Keratinocyte (primary cell): ENCODE measurements at regions not wholly inside any gene's neighbourhood (a gene's known extent, or its start where the extent isn't known, plus 50 kb on each side); places are given as distances from the start of the nearest gene placed in this dataset.

Experiments
- CTCF ChIP-seq, 3 experiments: IDR thresholded peaks in 1 of 3; conservative IDR thresholded peaks in 1 of 3; optimal IDR thresholded peaks in 1 of 3; 2 replicates in 2 of 3; 3 replicates in 1 of 3; pipeline versions ENCODE3 to v1.5.1; 2011; ENCODE audit warnings: low read length in 3 of 3, mild to moderate bottlenecking in 3 of 3, moderate library complexity in 2 of 3, control low read depth in 1 of 3, inconsistent platforms in 1 of 3; ENCODE audit not compliant: insufficient read depth in 2 of 3; ENCODE audit errors: extremely low read depth in 1 of 3
- EZH2 ChIP-seq: IDR thresholded peaks from one replicate; pipeline ENCODE4 v1.6.1; 2012; ENCODE audit warnings: inconsistent platforms, mild to moderate bottlenecking, low read length, moderate library complexity

GRCh38 chr6:2435323-2435722 lies 189.9 kb upstream of the GMDS start:
- TF ChIP-seq EZH2 (no peak), CTCF (optimal IDR thresholded peaks at IDR 0.05 in 1 of 3, IDR thresholded peaks at IDR 0.05 in 1 of 3, conservative IDR thresholded peaks at IDR 0.05 in 1 of 3; ENCODE audit: extremely low read depth in 1 of 3, insufficient read depth in 2 of 3, low read length in 3 of 3) (no peak)
